Endothelial cell of umbilical vein (primary cell): ENCODE measurements at regions not wholly inside any gene's neighbourhood (a gene's known extent, or its start where the extent isn't known, plus 50 kb on each side); places are given as distances from the start of the nearest gene placed in this dataset.

Experiments used
- CTCF ChIP-seq, 2 donors: IDR thresholded peaks; 1 replicate in 1 of 2; 2 replicates in 1 of 2; pipeline ENCODE4 v1.5.1; 2011; ENCODE audit warnings: low read length in 2 of 2, mild to moderate bottlenecking in 2 of 2, moderate library complexity in 2 of 2, control low read depth in 1 of 2, inconsistent platforms in 1 of 2, low read depth in 1 of 2; ENCODE audit not compliant: insufficient read depth in 1 of 2; ENCODE audit errors: extremely low read depth in 1 of 2
- EZH2 ChIP-seq: IDR thresholded peaks from 2 replicates; pipeline ENCODE4 v1.6.1; 2012; ENCODE audit warnings: borderline replicate concordance, low read depth, mild to moderate bottlenecking, moderate library complexity, low read length, inconsistent platforms; ENCODE audit not compliant: severe bottlenecking
- FOS ChIP-seq: IDR thresholded peaks from 2 replicates; pipeline ENCODE4 v1.6.1; 2011; ENCODE audit warnings: mild to moderate bottlenecking, low read length, moderate library complexity, borderline replicate concordance; ENCODE audit not compliant: insufficient read depth
- GATA2 ChIP-seq: IDR thresholded peaks from 2 replicates; pipeline ENCODE4 v1.7.0; 2011; ENCODE audit warnings: low read depth, mild to moderate bottlenecking, moderate library complexity, mixed read lengths, low read length; ENCODE audit not compliant: insufficient read length, insufficient read depth
- JUN ChIP-seq: IDR thresholded peaks from 2 replicates; pipeline ENCODE4 v1.6.1; 2011; ENCODE audit warnings: borderline replicate concordance, low read depth; ENCODE audit not compliant: insufficient read length, insufficient read depth
- MAX ChIP-seq: IDR thresholded peaks from 2 replicates; pipeline ENCODE4 v1.6.1; 2011; ENCODE audit not compliant: insufficient read depth, insufficient read length
- MYC ChIP-seq: IDR thresholded peaks from one replicate; pipeline ENCODE4 v1.6.1; 2011; ENCODE audit warnings: mild to moderate bottlenecking, low read depth, low read length
- POLR2A ChIP-seq: IDR thresholded peaks from 2 replicates; pipeline ENCODE4 v1.6.1; 2012; ENCODE audit warnings: low read depth, mild to moderate bottlenecking, control low read depth, low read length
- POLR2AphosphoS5 ChIP-seq: IDR thresholded peaks from 2 replicates; pipeline ENCODE4 v1.6.1; 2012; ENCODE audit warnings: low read depth, mild to moderate bottlenecking, control low read depth, low read length, moderate library complexity; ENCODE audit not compliant: insufficient read depth

DNA sequence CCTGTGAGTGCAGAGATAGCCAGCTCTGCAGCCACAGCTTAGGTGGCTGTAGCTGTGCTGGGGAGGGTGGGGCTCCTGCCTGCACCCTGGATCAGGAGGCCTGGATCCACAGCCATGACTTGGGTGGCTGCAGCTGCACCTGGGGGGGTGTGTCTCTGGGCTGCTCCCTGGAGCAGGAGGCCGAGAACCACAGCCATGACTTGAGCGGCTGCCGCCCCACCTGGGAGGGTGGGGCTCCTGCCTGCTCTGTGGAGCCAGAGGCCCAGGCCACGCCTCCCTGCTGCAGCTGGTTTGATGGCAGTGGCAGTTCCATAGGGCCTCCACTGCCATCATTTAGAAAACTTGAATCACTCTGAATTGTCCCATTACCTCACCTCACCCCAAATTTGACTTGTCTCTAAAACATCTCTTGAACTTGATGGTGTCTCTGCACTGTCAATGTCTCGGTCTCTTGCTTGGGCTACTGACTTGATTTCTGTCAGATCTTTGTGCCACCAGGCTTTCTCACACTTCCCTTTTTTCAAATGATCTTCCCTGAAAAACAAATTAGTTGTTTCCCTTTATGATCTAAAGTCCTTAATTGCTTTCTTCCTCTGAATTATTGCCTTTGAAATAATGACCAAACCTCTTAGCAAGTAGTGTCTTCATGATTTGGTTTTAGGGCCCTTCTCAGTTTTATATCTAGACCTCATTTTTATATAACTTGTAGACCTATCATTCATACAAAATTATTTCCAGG lies 313.2 kb upstream of the MME start:
- no peak for TF ChIP-seq EZH2
- no peak for TF ChIP-seq CTCF (IDR thresholded peaks at IDR 0.05; ENCODE audit: extremely low read depth in 1 of 2, insufficient read depth in 1 of 2, low read depth in 1 of 2, low read length in 2 of 2)
- no peak for TF ChIP-seq POLR2A
- TF ChIP-seq MAX = no peak
- TF ChIP-seq MYC = no peak
- TF ChIP-seq POLR2AphosphoS5 = no peak
- TF ChIP-seq GATA2 = no peak
- no peak for TF ChIP-seq JUN
- TF ChIP-seq FOS = no peak
